Spleen (tissue), 11 donors: ENCODE measurements at regions not wholly inside any gene's neighbourhood (a gene's known extent, or its start where the extent isn't known, plus 50 kb on each side); places are given as distances from the start of the nearest gene placed in this dataset.

Experiments
- DNase-seq: peaks from one replicate; pipeline ENCODE4 v3.0.0-alpha.2; 2020
- H3K27ac ChIP-seq, 8 donors: fragments of 200-600 bp; sonication (generic) in 7 of 8; 1 replicate in 4 of 8; 2 replicates in 4 of 8; pipeline versions ENCODE4 v1.5.0 to v1.8.0; 2016 to 2021; ENCODE audit warnings: inconsistent platforms in 4 of 8, mild to moderate bottlenecking in 4 of 8, moderate library complexity in 1 of 8
- H3K27me3 ChIP-seq, 7 donors: fragments of 200-600 bp; sonication (generic) in 6 of 7; replicated peaks in 1 of 7; 1 replicate in 4 of 7; 2 replicates in 3 of 7; pipeline versions ENCODE4 v1.5.0 to v1.8.0; 2016 to 2021; ENCODE audit warnings: inconsistent platforms in 3 of 7, mild to moderate bottlenecking in 1 of 7
- H3K36me3 ChIP-seq, 6 donors: fragments of 200-600 bp; sonication (generic) in 5 of 6; 1 replicate in 4 of 6; 2 replicates in 2 of 6; pipeline versions ENCODE4 v1.5.0 to v1.8.0; 2016 to 2021; ENCODE audit warnings: inconsistent platforms in 2 of 6
- H3K4me1 ChIP-seq, 6 donors: fragments of 200-600 bp; sonication (generic) in 5 of 6; 1 replicate in 3 of 6; 2 replicates in 3 of 6; pipeline versions ENCODE4 v1.5.0 to v1.8.0; 2016 to 2021; ENCODE audit warnings: inconsistent platforms in 3 of 6
- H3K4me3 ChIP-seq, 8 donors: fragments of 200-600 bp; sonication (generic) in 7 of 8; 1 replicate in 4 of 8; 2 replicates in 4 of 8; pipeline versions ENCODE4 v1.5.0 to v1.8.0; 2016 to 2021; ENCODE audit warnings: inconsistent platforms in 4 of 8, mild to moderate bottlenecking in 4 of 8, moderate library complexity in 2 of 8
- H3K9me3 ChIP-seq, 8 donors: fragments of 200-600 bp; sonication (generic) in 7 of 8; 1 replicate in 4 of 8; 2 replicates in 4 of 8; pipeline versions ENCODE4 v1.5.0 to v1.8.0; 2016 to 2021; ENCODE audit warnings: inconsistent platforms in 4 of 8
- CTCF ChIP-seq, 11 experiments: fragments of 200-600 bp in 7 of 11; fragments of 450-650 bp in 4 of 11; sonication (generic) in 4 of 11; IDR thresholded peaks in 8 of 11; conservative IDR thresholded peaks in 3 of 11; 1 replicate in 7 of 11; 2 replicates in 4 of 11; pipeline versions ENCODE4 v1.4.0 to v1.8.0; 2016 to 2021; ENCODE audit warnings: antibody characterized with exemption in 11 of 11, inconsistent platforms in 4 of 11, mild to moderate bottlenecking in 1 of 11
- POLR2A ChIP-seq, 3 donors: fragments of 450-650 bp; IDR thresholded peaks; one replicate each; pipeline ENCODE4 v1.5.1; 2017; ENCODE audit warnings: antibody characterized with exemption in 3 of 3, mild to moderate bottlenecking in 1 of 3
- POLR2AphosphoS5 ChIP-seq, 3 donors: sonication (generic); formaldehyde crosslinking; IDR thresholded peaks; one replicate each; pipeline ENCODE4 v1.5.1; 2017; ENCODE audit warnings: antibody characterized with exemption in 3 of 3
- WGBS, 5 donors: extraction: QIAGEN DNeasy Blood & Tissue Kit in 3 of 5; methylation state at CpG; one replicate each; pipeline versions ENCODE4 v1.1.5 to v1.1.7; 2013 to 2018; 5-methylcytosine and 5-hydroxymethylcytosine counted together
- intact Hi-C: fragments of 100-400 bp; cut with DNase I; formaldehyde crosslinking; loops from one replicate; pipeline ENCODE4 v1.15.0; 2023; ENCODE audit warnings: low total_unique reads
- donor health status: healthy with polysubstance abuse.
- donor health status: DM: no; HTN: no; CAD: no; lungs with moderate emphysema.
- donor health status: DM: no; HTN: no; CAD: no.
- donor health status: Bipolar disorder and iron deficiency.
- donor health status: healthy.
- donor health status: DM: no; HTN: no; CAD: no.
- donor health status: DM: yes; HTN: yes; CAD: no.

- WGBS, 5 donors = 46 to 69% (median 57%) methylated on average over 2 of the region's 2 CpGs
- no peaks in the 10 kb centered on the region for H3K27me3 ChIP-seq
- no peaks in the 10 kb centered on the region for H3K4me1 ChIP-seq
- DNase-seq = no peak
- H3K4me3 ChIP-seq = no peak overlapping the region
- TF ChIP-seq CTCF (IDR thresholded peaks at IDR 0.05 in 8 of 11, conservative IDR thresholded peaks at IDR 0.05 in 3 of 11) (no peak), POLR2AphosphoS5 (IDR thresholded peaks at IDR 0.05) (no peak), POLR2A (IDR thresholded peaks at IDR 0.05) (no peak)
- H3K9me3 ChIP-seq = no peaks in the 10 kb centered on the region
- intact Hi-C loops = no loop called here
- H3K27ac ChIP-seq = no peak overlapping the region
- H3K36me3 ChIP-seq = no peaks in the 10 kb centered on the region
These were observed 297.6 kb upstream of the SKOR2 start for GRCh38 chr18:47549021-47549540.

- no peak overlapping the region for H3K27ac ChIP-seq
- intact Hi-C loops = no loop called here
- H3K9me3 ChIP-seq = no peaks in the 10 kb centered on the region
- no peak overlapping the region for H3K4me3 ChIP-seq
- TF ChIP-seq POLR2A (IDR thresholded peaks at IDR 0.05) (no peak), POLR2AphosphoS5 (IDR thresholded peaks at IDR 0.05) (no peak), CTCF (IDR thresholded peaks at IDR 0.05 in 8 of 11, conservative IDR thresholded peaks at IDR 0.05 in 3 of 11) (no peak)
- 77 to 88% (median 81%) methylated on average over 6 of the region's 6 CpGs for WGBS, 5 donors
- no peaks in the 10 kb centered on the region for H3K27me3 ChIP-seq
- no peak for DNase-seq
- no peaks in the 10 kb centered on the region for H3K36me3 ChIP-seq
- no peaks in the 10 kb centered on the region for H3K4me1 ChIP-seq
These were observed 296.2 kb upstream of the SKOR2 start for GRCh38 chr18:47547539-47548202.

DNA sequence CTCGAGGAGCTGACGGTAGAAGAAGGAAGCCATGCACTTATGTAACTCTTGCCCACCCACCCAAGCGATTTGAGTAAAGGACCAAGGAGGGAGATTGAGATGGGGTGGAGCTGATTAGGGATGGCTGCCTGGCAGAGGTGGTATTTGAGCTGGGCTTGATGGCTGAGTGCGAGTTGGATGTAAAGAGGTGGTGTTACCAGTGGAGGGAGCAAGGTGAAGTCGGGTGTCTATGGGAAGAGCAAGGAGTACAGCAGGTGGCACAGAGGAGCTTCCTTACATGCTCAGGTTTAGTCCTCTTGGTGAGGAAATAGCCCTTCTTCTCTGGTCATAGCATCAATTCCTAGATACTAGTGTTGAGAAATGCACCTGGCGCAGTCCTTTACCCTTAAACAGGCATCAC is 294.2 kb upstream of the SKOR2 start:
- Histone ChIP-seq H3K36me3 (no peaks in the 10 kb centered on the region), H3K27ac (no peak overlapping the region), H3K4me1 (no peaks in the 10 kb centered on the region), H3K27me3 (peaks cover 0 to 7% (median 0%) of the 10 kb centered on the region in 7 donors), H3K4me3 (no peak overlapping the region), H3K9me3 (no peaks in the 10 kb centered on the region)
- 60 to 68% (median 63%) methylated on average over 6 of the region's 6 CpGs for WGBS, 5 donors
- no peak for TF ChIP-seq POLR2A (IDR thresholded peaks at IDR 0.05)
- no peak for TF ChIP-seq CTCF (IDR thresholded peaks at IDR 0.05 in 8 of 11, conservative IDR thresholded peaks at IDR 0.05 in 3 of 11)
- TF ChIP-seq POLR2AphosphoS5 (IDR thresholded peaks at IDR 0.05) = no peak
- intact Hi-C loops = no loop called here
- DNase-seq = no peak

GRCh38 chr18:47543080-47543479 is 291.6 kb upstream of the SKOR2 start:
- no peak for DNase-seq
- H3K4me1 ChIP-seq = no peaks in the 10 kb centered on the region
- TF ChIP-seq POLR2A (IDR thresholded peaks at IDR 0.05) = no peak
- no peak for TF ChIP-seq CTCF (IDR thresholded peaks at IDR 0.05 in 8 of 11, conservative IDR thresholded peaks at IDR 0.05 in 3 of 11)
- TF ChIP-seq POLR2AphosphoS5 (IDR thresholded peaks at IDR 0.05) = no peak
- 73 to 89% (median 81%) methylated on average over 3 of the region's 3 CpGs for WGBS, 5 donors
- no peak overlapping the region for H3K27ac ChIP-seq
- peaks cover 0 to 6% (median 0%) of the 10 kb centered on the region in 8 donors for H3K9me3 ChIP-seq
- intact Hi-C loops = no loop called here
- H3K4me3 ChIP-seq = no peak overlapping the region
- H3K36me3 ChIP-seq = no peaks in the 10 kb centered on the region
- peaks cover 0 to 7% (median 0%) of the 10 kb centered on the region in 7 donors for H3K27me3 ChIP-seq
